A549 (cell line): ENCODE measurements at regions not wholly inside any gene's neighbourhood (a gene's known extent, or its start where the extent isn't known, plus 50 kb on each side); places are given as distances from the start of the nearest gene placed in this dataset.

ENCODE experiments used
- ATAC-seq, 2 experiments: fragments of 200-7000 bp in 1 of 2; fragments of >200 bp in 1 of 2; cut with Nextera tagmentation in 1 of 2; cut with Tn5 transposase in 1 of 2; 3 replicates each; pipeline versions ENCODE4 v1.8.0 to v1.9.1; 2018 to 2020; ENCODE audit warnings: mild to moderate bottlenecking in 1 of 2, moderate library complexity in 1 of 2
- CTCF ChIA-PET: fragments of 300-600 bp; sonication (Branson Sonifier 250); formaldehyde crosslinking; extraction: SDS; loops from one replicate; lab custom pipeline; 2021; ENCODE audit warnings: antibody characterized with exemption, inconsistent platforms; lab: Yijun Ruan, JAX
- POLR2A ChIA-PET: fragments of 350-600 bp; formaldehyde crosslinking; extraction: SDS; loops from one replicate; lab custom pipeline; 2021; ENCODE audit warnings: antibody characterized with exemption, inconsistent platforms; lab: Yijun Ruan, JAX
- DNase-seq, 2 experiments: peaks; one replicate each; pipeline versions ENCODE4 v3.0.0 to v3.0.0-alpha.2; 2011 to 2016; ENCODE audit warnings: low read depth in 1 of 2, low spot score in 1 of 2
- FAIRE-seq: peaks from 2 replicates; lab custom pipeline; 2011; peaks lifted over from hg19 to GRCh38; lab: Jason Lieb, UNC
- H3K27ac ChIP-seq, 2 experiments: fragments of >200 bp; sonication (Bioruptor Twin); formaldehyde crosslinking; 3 replicates each; pipeline ENCODE4 v1.5.1; 2016 to 2017
- H3K4me1 ChIP-seq: fragments of >200 bp; sonication (Bioruptor Twin); formaldehyde crosslinking; 3 replicates; pipeline ENCODE4 v1.6.1; 2016
- H3K4me2 ChIP-seq: fragments of >200 bp; sonication (Bioruptor Twin); formaldehyde crosslinking; 3 replicates; pipeline ENCODE4 v1.6.1; 2016
- H3K4me3 ChIP-seq: fragments of >200 bp; sonication (Bioruptor Twin); formaldehyde crosslinking; 3 replicates; pipeline ENCODE4 v1.5.1; 2016
- H3K9me3 ChIP-seq: fragments of >200 bp; sonication (Bioruptor Twin); formaldehyde crosslinking; 3 replicates; pipeline ENCODE4 v1.6.1; 2016
- BHLHE40 ChIP-seq: IDR thresholded peaks from 2 replicates; pipeline ENCODE4 v1.6.1; 2012; ENCODE audit warnings: low read depth, low read length, inconsistent platforms
- CTCF ChIP-seq: fragments of >200 bp; sonication (Bioruptor Twin); formaldehyde crosslinking; IDR thresholded peaks from 3 replicates; pipeline ENCODE4 v1.5.1; 2016
- FOSL2 ChIP-seq, 2 experiments: fragments of 450-650 bp in 1 of 2; fragments of >200 bp in 1 of 2; sonication (Bioruptor Twin) in 1 of 2; formaldehyde crosslinking; IDR thresholded peaks; 2 replicates each; pipeline versions ENCODE4 v1.5.0 to v1.6.1; 2016 to 2020; ENCODE audit warnings: mild to moderate bottlenecking in 1 of 2, moderate library complexity in 1 of 2
- HEYL ChIP-seq: fragments of 250-450 bp; sonication (Bioruptor Pico); IDR thresholded peaks from 2 replicates; pipeline ENCODE4 v1.8.0; 2021; ENCODE audit warnings: mild to moderate bottlenecking, moderate library complexity
- HOXA7 ChIP-seq: fragments of 250-450 bp; sonication (Bioruptor Pico); IDR thresholded peaks from 2 replicates; pipeline ENCODE4 v1.5.0; 2020; ENCODE audit warnings: mild to moderate bottlenecking, moderate library complexity
- JUN ChIP-seq, 2 experiments: fragments of >200 bp; sonication (Bioruptor Twin); formaldehyde crosslinking; IDR thresholded peaks; 2 replicates in 1 of 2; 3 replicates in 1 of 2; pipeline ENCODE4 v1.6.1; 2016 to 2017
- MAFK ChIP-seq: fragments of 450-650 bp; IDR thresholded peaks from 2 replicates; pipeline ENCODE4 v1.6.1; 2014; ENCODE audit not compliant: partially characterized antibody
- MAZ ChIP-seq: fragments of 150-350 bp; IDR thresholded peaks from 2 replicates; pipeline ENCODE4 v1.6.1; 2014; ENCODE audit warnings: antibody characterized with exemption, low read depth, low read length, borderline replicate concordance
- MYC ChIP-seq: IDR thresholded peaks from 2 replicates; pipeline ENCODE4 v1.6.1; 2012; ENCODE audit warnings: mild to moderate bottlenecking, inconsistent platforms, low read length, improper control_type of control experiment, borderline replicate concordance
- NPAS2 ChIP-seq: fragments of 250-450 bp; sonication (Bioruptor Pico); IDR thresholded peaks from 2 replicates; pipeline ENCODE4 v1.8.0; 2022; ENCODE audit warnings: mild to moderate bottlenecking, moderate library complexity, borderline replicate concordance
- NR3C1 ChIP-seq: fragments of >200 bp; sonication (Bioruptor Twin); formaldehyde crosslinking; IDR thresholded peaks from 3 replicates; pipeline ENCODE4 v1.6.1; 2017
- PBX3 ChIP-seq: IDR thresholded peaks from 2 replicates; pipeline ENCODE4 v1.6.1; 2012
- PHF8 ChIP-seq: fragments of 200-600 bp; sonication (generic); IDR thresholded peaks from 2 replicates; pipeline ENCODE4 v1.6.1; 2016; ENCODE audit warnings: low read depth, mild to moderate bottlenecking, antibody characterized with exemption, moderate library complexity, borderline replicate concordance
- RARB ChIP-seq: fragments of 250-450 bp; sonication (Bioruptor Pico); IDR thresholded peaks from 2 replicates; pipeline ENCODE4 v1.8.0; 2021; ENCODE audit warnings: mild to moderate bottlenecking, moderate library complexity
- SMC3 ChIP-seq: fragments of >200 bp; sonication (Bioruptor Twin); formaldehyde crosslinking; IDR thresholded peaks from 3 replicates; pipeline ENCODE4 v1.6.1; 2018; ENCODE audit warnings: inconsistent platforms
- SREBF2 ChIP-seq: fragments of 450-650 bp; IDR thresholded peaks from 2 replicates; pipeline ENCODE4 v1.6.1; 2014; ENCODE audit warnings: mild to moderate bottlenecking, moderate library complexity
- TP53 ChIP-seq: fragments of 250-450 bp; sonication (Bioruptor Pico); IDR thresholded peaks from 2 replicates; pipeline ENCODE4 v1.5.0; 2021; ENCODE audit warnings: mild to moderate bottlenecking, moderate library complexity
- ZC3H11A ChIP-seq: fragments of 450-650 bp; IDR thresholded peaks from 2 replicates; pipeline ENCODE4 v1.6.1; 2014; ENCODE audit warnings: antibody characterized with exemption, mild to moderate bottlenecking
- ZFP36 ChIP-seq: fragments of 450-650 bp; IDR thresholded peaks from 2 replicates; pipeline ENCODE4 v1.6.1; 2014; ENCODE audit warnings: borderline replicate concordance; ENCODE audit not compliant: partially characterized antibody
- ZSCAN20 ChIP-seq: fragments of 250-450 bp; sonication (Bioruptor Pico); IDR thresholded peaks from 2 replicates; pipeline ENCODE4 v1.8.0; 2022; ENCODE audit warnings: mild to moderate bottlenecking, moderate library complexity
- WGBS: methylation state at CpG from one replicate; pipeline ENCODE4 v1.1.6; 2017; ENCODE audit errors: missing lambda C conversion rate; 5-methylcytosine and 5-hydroxymethylcytosine counted together
- TF ChIP-seq, protein P1 (sequence below): fragments of 150-350 bp; IDR thresholded peaks from 2 replicates; pipeline ENCODE4 v1.6.1; 2014; ENCODE audit warnings: low read depth, mild to moderate bottlenecking, low read length
- TF ChIP-seq, protein P2 (sequence below): IDR thresholded peaks from 2 replicates; pipeline ENCODE4 v1.6.1; 2012; ENCODE audit warnings: low read depth, borderline replicate concordance

- Histone ChIP-seq H3K9me3 (no peaks in the 10 kb centered on the region), H3K27ac (no peak overlapping the region), H3K4me1 (no peaks in the 10 kb centered on the region), H3K4me2 (no peak overlapping the region), H3K4me3 (no peak overlapping the region)
- WGBS: 76% methylated on average over 1 of the region's 1 CpG
- POLR2A ChIA-PET: no interaction called here
- ATAC-seq (no peak), DNase-seq (no peak), FAIRE-seq (no peak)
- CTCF ChIA-PET: no interaction called here
- TF ChIP-seq ZFP36: no peak
- TF ChIP-seq JUN (IDR thresholded peaks at IDR 0.05): no peak
- no peak for TF ChIP-seq ZSCAN20 (CRISPR knock-in tag)
- no peak for TF ChIP-seq MYC
- TF ChIP-seq HOXA7 (CRISPR knock-in tag): no peak
- TF ChIP-seq NR3C1: no peak
- no peak for TF ChIP-seq ZC3H11A
- TF ChIP-seq FOSL2 (IDR thresholded peaks at IDR 0.05): no peak
- no peak for TF ChIP-seq FOSL2 (CRISPR knock-in tag; IDR thresholded peaks at IDR 0.05)
- TF ChIP-seq, all 56 proteins: peak for 0
These were observed 314.5 kb downstream of the UTRN start for GRCh38 chr6:144599615-144600014.

- Histone ChIP-seq H3K4me2 (no peak overlapping the region), H3K4me3 (no peak overlapping the region), H3K9me3 (no peaks in the 10 kb centered on the region), H3K27ac (no peak overlapping the region), H3K4me1 (no peaks in the 10 kb centered on the region)
- FAIRE-seq (no peak), DNase-seq (no peak), ATAC-seq (no peak)
- CTCF ChIA-PET: interaction anchor here (0.7 kb wide), 1 partner anchor 16 kb away, joined by 4 read pairs; no protein-coding TSS in a partner anchor
- 75% methylated on average over 2 of the region's 2 CpGs for WGBS
- no peak for TF ChIP-seq HEYL (CRISPR knock-in tag)
- no peak for TF ChIP-seq MAFK
- TF ChIP-seq, protein P1, sequence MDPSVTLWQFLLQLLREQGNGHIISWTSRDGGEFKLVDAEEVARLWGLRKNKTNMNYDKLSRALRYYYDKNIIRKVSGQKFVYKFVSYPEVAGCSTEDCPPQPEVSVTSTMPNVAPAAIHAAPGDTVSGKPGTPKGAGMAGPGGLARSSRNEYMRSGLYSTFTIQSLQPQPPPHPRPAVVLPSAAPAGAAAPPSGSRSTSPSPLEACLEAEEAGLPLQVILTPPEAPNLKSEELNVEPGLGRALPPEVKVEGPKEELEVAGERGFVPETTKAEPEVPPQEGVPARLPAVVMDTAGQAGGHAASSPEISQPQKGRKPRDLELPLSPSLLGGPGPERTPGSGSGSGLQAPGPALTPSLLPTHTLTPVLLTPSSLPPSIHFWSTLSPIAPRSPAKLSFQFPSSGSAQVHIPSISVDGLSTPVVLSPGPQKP: no peak
- TF ChIP-seq RARB (CRISPR knock-in tag): no peak
- no peak for TF ChIP-seq PBX3
- TF ChIP-seq, protein P2, sequence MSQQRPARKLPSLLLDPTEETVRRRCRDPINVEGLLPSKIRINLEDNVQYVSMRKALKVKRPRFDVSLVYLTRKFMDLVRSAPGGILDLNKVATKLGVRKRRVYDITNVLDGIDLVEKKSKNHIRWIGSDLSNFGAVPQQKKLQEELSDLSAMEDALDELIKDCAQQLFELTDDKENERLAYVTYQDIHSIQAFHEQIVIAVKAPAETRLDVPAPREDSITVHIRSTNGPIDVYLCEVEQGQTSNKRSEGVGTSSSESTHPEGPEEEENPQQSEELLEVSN: no peak
- TF ChIP-seq PHF8: no peak
- TF ChIP-seq CTCF: no peak
- no peak for TF ChIP-seq SMC3
- no peak for TF ChIP-seq NPAS2 (CRISPR knock-in tag)
- TF ChIP-seq TP53 (CRISPR knock-in tag): no peak
- TF ChIP-seq BHLHE40: no peak
- TF ChIP-seq ZC3H11A: no peak
- no peak for TF ChIP-seq SREBF2
- no peak for TF ChIP-seq MAZ
- POLR2A ChIA-PET: no interaction called here
These were observed 316.1 kb downstream of the UTRN start for GRCh38 chr6:144601221-144601620.
